CD4-positive, alpha-beta T cell (primary cell): ENCODE measurements at regions not wholly inside any gene's neighbourhood (a gene's known extent, or its start where the extent isn't known, plus 50 kb on each side); places are given as distances from the start of the nearest gene placed in this dataset.

Source experiments
- ATAC-seq: fragments of 200-7000 bp; cut with Tn5 transposase; one replicate; pipeline ENCODE4 v1.10.0; 2022; ENCODE audit warnings: mild to moderate bottlenecking; ENCODE audit not compliant: poor library complexity
- CTCF ChIA-PET: fragments of 350-600 bp; sonication (Branson Sonifier 250); formaldehyde crosslinking; loops from one replicate; lab custom pipeline; 2021; ENCODE audit warnings: antibody characterized with exemption, inconsistent platforms; lab: Charles Lee
- POLR2A ChIA-PET: fragments of 350-600 bp; sonication (Branson Sonifier 250); formaldehyde crosslinking; loops from one replicate; lab custom pipeline; 2021; ENCODE audit warnings: antibody characterized with exemption, inconsistent platforms; lab: Charles Lee
- DNase-seq, 14 experiments: peaks; one replicate each; pipeline ENCODE4 v3.0.0-alpha.2; 2013 to 2020; ENCODE audit warnings: mixed read lengths in 2 of 14
- H3K27ac ChIP-seq, 2 donors: one replicate each; pipeline versions ENCODE4 v1.5.1 to v1.7.0; 2013; ENCODE audit warnings: low read length in 2 of 2, low read depth in 1 of 2, mild to moderate bottlenecking in 1 of 2
- H3K27me3 ChIP-seq, 2 experiments: 1 replicate in 1 of 2; 2 replicates in 1 of 2; pipeline versions ENCODE4 v1.6.1 to v1.7.0; 2013; ENCODE audit warnings: low read length in 2 of 2, control low read depth in 1 of 2, mild to moderate bottlenecking in 1 of 2, moderate library complexity in 1 of 2; ENCODE audit not compliant: insufficient read depth in 2 of 2, control insufficient read depth in 1 of 2
- H3K36me3 ChIP-seq: one replicate; pipeline ENCODE4 v1.6.1; 2013; ENCODE audit warnings: low read length, control low read depth; ENCODE audit not compliant: insufficient read depth
- H3K4me1 ChIP-seq: one replicate; pipeline ENCODE4 v1.6.1; 2013; ENCODE audit warnings: low read length, control low read depth; ENCODE audit not compliant: insufficient read depth
- H3K4me3 ChIP-seq: one replicate; pipeline ENCODE4 v1.5.1; 2013; ENCODE audit warnings: mild to moderate bottlenecking, low read length, moderate library complexity
- H3K9me3 ChIP-seq, 2 experiments: 1 replicate in 1 of 2; 2 replicates in 1 of 2; pipeline versions ENCODE4 v1.6.1 to v1.7.0; 2013; ENCODE audit warnings: low read length in 2 of 2, mild to moderate bottlenecking in 2 of 2, control low read depth in 1 of 2, moderate library complexity in 1 of 2; ENCODE audit not compliant: control insufficient read depth in 1 of 2, insufficient read depth in 1 of 2
- H3K27ac Mint-ChIP-seq: one replicate; pipeline ENCODE4 v1.8.0; 2020; ENCODE audit warnings: mixed read lengths
- H3K27me3 Mint-ChIP-seq: one replicate; pipeline ENCODE4 v1.8.0; 2021; ENCODE audit warnings: mixed read lengths
- H3K36me3 Mint-ChIP-seq: one replicate; pipeline ENCODE4 v1.8.0; 2021; ENCODE audit warnings: low read depth, mixed read lengths
- H3K4me1 Mint-ChIP-seq: one replicate; pipeline ENCODE4 v1.8.0; 2021; ENCODE audit warnings: low read depth, mixed read lengths
- H3K4me3 Mint-ChIP-seq: one replicate; pipeline ENCODE4 v1.8.0; 2020; ENCODE audit warnings: mild to moderate bottlenecking, mixed read lengths
- H3K9me3 Mint-ChIP-seq: one replicate; pipeline ENCODE4 v1.8.0; 2020; ENCODE audit warnings: mixed read lengths
- intact Hi-C, 2 experiments: fragments of 100-400 bp; cut with DNase I in 1 of 2; cut with micrococcal nuclease in 1 of 2; formaldehyde crosslinking; loops; one replicate each; pipeline versions ENCODE4 v1.15.1 to v1.9.0; 2023 to 2025; cut with DNase I, micrococcal nuclease
- TF ChIP-seq, protein P1 (sequence below): fragments of 200-600 bp; IDR thresholded peaks from one replicate; pipeline ENCODE4 v1.8.0; 2022; ENCODE audit warnings: antibody characterized with exemption, mild to moderate bottlenecking

DNA sequence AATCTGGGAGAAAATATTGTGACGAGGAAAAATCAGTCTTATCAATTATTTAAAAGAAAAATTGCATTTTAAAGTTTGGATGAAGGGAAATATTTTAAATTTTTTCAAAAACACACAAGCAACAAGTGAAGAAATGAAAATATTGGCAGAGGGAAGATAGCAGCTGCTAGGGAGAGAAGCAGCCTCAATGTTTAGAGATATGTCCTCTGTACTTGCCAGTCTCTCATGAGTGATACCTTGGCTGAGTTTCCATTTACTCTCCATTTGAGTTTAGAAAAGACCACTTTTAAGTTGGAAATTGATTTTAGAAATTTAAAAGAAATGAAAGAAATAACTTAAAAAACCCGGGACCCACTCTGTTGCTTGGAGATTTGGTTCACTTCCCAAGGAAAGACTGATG lies 88.6 kb upstream of the DBX1 start:
- Mint-ChIP-seq H3K4me1 (no peaks in the 10 kb centered on the region), H3K9me3 (no peaks in the 10 kb centered on the region), H3K4me3 (no peak overlapping the region), H3K27ac (no peak overlapping the region), H3K27me3 (peaks cover 39% of the 10 kb centered on the region), H3K36me3 (no peaks in the 10 kb centered on the region)
- no peak overlapping the region for H3K27ac ChIP-seq
- TF ChIP-seq, protein P1, sequence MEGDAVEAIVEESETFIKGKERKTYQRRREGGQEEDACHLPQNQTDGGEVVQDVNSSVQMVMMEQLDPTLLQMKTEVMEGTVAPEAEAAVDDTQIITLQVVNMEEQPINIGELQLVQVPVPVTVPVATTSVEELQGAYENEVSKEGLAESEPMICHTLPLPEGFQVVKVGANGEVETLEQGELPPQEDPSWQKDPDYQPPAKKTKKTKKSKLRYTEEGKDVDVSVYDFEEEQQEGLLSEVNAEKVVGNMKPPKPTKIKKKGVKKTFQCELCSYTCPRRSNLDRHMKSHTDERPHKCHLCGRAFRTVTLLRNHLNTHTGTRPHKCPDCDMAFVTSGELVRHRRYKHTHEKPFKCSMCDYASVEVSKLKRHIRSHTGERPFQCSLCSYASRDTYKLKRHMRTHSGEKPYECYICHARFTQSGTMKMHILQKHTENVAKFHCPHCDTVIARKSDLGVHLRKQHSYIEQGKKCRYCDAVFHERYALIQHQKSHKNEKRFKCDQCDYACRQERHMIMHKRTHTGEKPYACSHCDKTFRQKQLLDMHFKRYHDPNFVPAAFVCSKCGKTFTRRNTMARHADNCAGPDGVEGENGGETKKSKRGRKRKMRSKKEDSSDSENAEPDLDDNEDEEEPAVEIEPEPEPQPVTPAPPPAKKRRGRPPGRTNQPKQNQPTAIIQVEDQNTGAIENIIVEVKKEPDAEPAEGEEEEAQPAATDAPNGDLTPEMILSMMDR: no peak
- no peaks in the 10 kb centered on the region for H3K4me1 ChIP-seq
- CTCF ChIA-PET: no interaction called here
- no peaks in the 10 kb centered on the region for H3K9me3 ChIP-seq
- H3K27me3 ChIP-seq: peaks cover 0 to 10% of the 10 kb centered on the region in 2 experiments
- no peaks in the 10 kb centered on the region for H3K36me3 ChIP-seq
- H3K4me3 ChIP-seq: no peak overlapping the region
- ATAC-seq (no peak), DNase-seq (no peak)
- POLR2A ChIA-PET: no interaction called here
- intact Hi-C loops: no loop called here

- TF ChIP-seq, protein P1: no peak
- ATAC-seq (no peak), DNase-seq (no peak)
- no peaks in the 10 kb centered on the region for H3K9me3 Mint-ChIP-seq
- H3K4me3 Mint-ChIP-seq: no peak overlapping the region
- H3K27me3 Mint-ChIP-seq: peaks cover 38% of the 10 kb centered on the region
- H3K4me1 ChIP-seq: no peaks in the 10 kb centered on the region
- H3K27ac Mint-ChIP-seq: no peak overlapping the region
- ChIA-PET POLR2A (no interaction called here), CTCF (no interaction called here)
- H3K27me3 ChIP-seq: peaks cover 0 to 10% of the 10 kb centered on the region in 2 experiments
- H3K36me3 ChIP-seq: no peaks in the 10 kb centered on the region
- H3K9me3 ChIP-seq: no peaks in the 10 kb centered on the region
- H3K4me3 ChIP-seq: no peak overlapping the region
- H3K27ac ChIP-seq: no peak overlapping the region
- intact Hi-C loops: no loop called here
- no peaks in the 10 kb centered on the region for H3K36me3 Mint-ChIP-seq
- no peaks in the 10 kb centered on the region for H3K4me1 Mint-ChIP-seq
These were observed 88.0 kb upstream of the DBX1 start for GRCh38 chr11:20248121-20248772.

GRCh38 chr11:20247591-20248007 lies 87.3 kb upstream of the DBX1 start:
- ATAC-seq (no peak), DNase-seq (no peak)
- POLR2A ChIA-PET: no interaction called here
- H3K4me3 Mint-ChIP-seq: no peak overlapping the region
- intact Hi-C loops: no loop called here
- H3K4me1 Mint-ChIP-seq: no peaks in the 10 kb centered on the region
- no peak overlapping the region for H3K27ac Mint-ChIP-seq
- no peaks in the 10 kb centered on the region for H3K9me3 ChIP-seq
- peaks cover 42% of the 10 kb centered on the region for H3K27me3 Mint-ChIP-seq
- H3K4me1 ChIP-seq: no peaks in the 10 kb centered on the region
- no peak overlapping the region for H3K4me3 ChIP-seq
- H3K27ac ChIP-seq: no peak overlapping the region
- peaks cover 2% of the 10 kb centered on the region for H3K9me3 Mint-ChIP-seq
- H3K36me3 ChIP-seq: no peaks in the 10 kb centered on the region
- TF ChIP-seq, protein P1: no peak
- H3K27me3 ChIP-seq: peaks cover 0 to 10% of the 10 kb centered on the region in 2 experiments
- CTCF ChIA-PET: no interaction called here
- H3K36me3 Mint-ChIP-seq: no peaks in the 10 kb centered on the region
